OCI-LY1 (cell line): ENCODE measurements at regions not wholly inside any gene's neighbourhood (a gene's known extent, or its start where the extent isn't known, plus 50 kb on each side); places are given as distances from the start of the nearest gene placed in this dataset.

Experiments used
- H2AFZ ChIP-seq: fragments of 200-600 bp; sonication (generic), shearing (Covaris generic); 2 replicates; pipeline ENCODE4 v1.6.0; 2014; ENCODE audit warnings: antibody characterized with exemption, mild to moderate bottlenecking, low read length
- H3F3A ChIP-seq: fragments of 200-600 bp; sonication (generic), shearing (Covaris generic); 2 replicates; pipeline ENCODE4 v1.6.0; 2014; ENCODE audit warnings: mild to moderate bottlenecking, antibody characterized with exemption, low read length, moderate library complexity; ENCODE audit not compliant: insufficient read depth
- H3K27ac ChIP-seq: fragments of 200-600 bp; sonication (generic); 2 replicates; pipeline ENCODE4 v1.5.1; 2014; ENCODE audit warnings: low read length, mixed run types, mild to moderate bottlenecking, low read depth; ENCODE audit not compliant: poor library complexity, severe bottlenecking
- H3K27me3 ChIP-seq: fragments of 200-600 bp; sonication (generic); 2 replicates; pipeline ENCODE4 v1.6.0; 2014; ENCODE audit warnings: antibody characterized with exemption, mild to moderate bottlenecking, low read length, moderate library complexity; ENCODE audit not compliant: insufficient read depth
- H3K36me3 ChIP-seq: fragments of 200-600 bp; sonication (generic); 2 replicates; pipeline ENCODE4 v1.6.1; 2014; ENCODE audit warnings: mild to moderate bottlenecking, antibody characterized with exemption, low read length, moderate library complexity, mixed read lengths; ENCODE audit not compliant: insufficient read depth
- H3K4me1 ChIP-seq: fragments of 200-600 bp; sonication (generic); 2 replicates; pipeline ENCODE4 v1.5.1; 2014; ENCODE audit warnings: mild to moderate bottlenecking, low read length, moderate library complexity; ENCODE audit not compliant: insufficient read depth, severe bottlenecking
- H3K4me2 ChIP-seq: fragments of 200-600 bp; sonication (generic), shearing (Covaris generic); 2 replicates; pipeline ENCODE4 v1.6.1; 2014; ENCODE audit warnings: low read length
- H3K4me3 ChIP-seq: fragments of 200-600 bp; sonication (generic); 2 replicates; pipeline ENCODE4 v1.5.1; 2014; ENCODE audit warnings: low read length, low read depth, mild to moderate bottlenecking, mixed read lengths; ENCODE audit not compliant: poor library complexity, severe bottlenecking
- H3K79me2 ChIP-seq: fragments of 200-600 bp; shearing (Covaris generic); 2 replicates; pipeline ENCODE4 v1.6.1; 2016; ENCODE audit warnings: mixed run types, low read length, mixed read lengths; ENCODE audit not compliant: insufficient read depth
- H3K9ac ChIP-seq: fragments of 200-600 bp; sonication (generic), shearing (Covaris generic); 2 replicates; pipeline ENCODE4 v1.6.1; 2014; ENCODE audit warnings: mild to moderate bottlenecking, low read length, mixed read lengths
- H3K9me2 ChIP-seq: fragments of 200-600 bp; sonication (generic), shearing (Covaris generic); 2 replicates; pipeline ENCODE4 v1.6.1; 2014; ENCODE audit warnings: low read depth, mild to moderate bottlenecking, low read length, mixed read lengths
- H3K9me3 ChIP-seq: fragments of 200-600 bp; shearing (Covaris generic); 2 replicates; pipeline ENCODE4 v1.6.1; 2014; ENCODE audit warnings: low read length, mixed read lengths
- H4K20me1 ChIP-seq: fragments of 200-600 bp; sonication (generic), shearing (Covaris generic); 2 replicates; pipeline ENCODE4 v1.6.0; 2016; ENCODE audit warnings: mild to moderate bottlenecking, low read length; ENCODE audit not compliant: insufficient read depth
- CTCF ChIP-seq: fragments of 200-600 bp; sonication (generic), shearing (Covaris generic); IDR thresholded peaks from 2 replicates; pipeline ENCODE4 v1.5.1; 2017; ENCODE audit warnings: mild to moderate bottlenecking, antibody characterized with exemption, low read length, moderate library complexity, mixed read lengths
- EZH2 ChIP-seq: fragments of 200-600 bp; sonication (generic), shearing (Covaris generic); IDR thresholded peaks from 2 replicates; pipeline ENCODE4 v1.8.0; 2017; ENCODE audit warnings: borderline replicate concordance, mixed run types, mild to moderate bottlenecking, antibody characterized with exemption, low read length, moderate library complexity, mixed read lengths

GRCh38 chr4:19720190-19720589 lies 531.5 kb upstream of the SLIT2 start:
- H3K9me2 ChIP-seq, result no peaks in the 10 kb centered on the region
- no peaks in the 10 kb centered on the region for H3K79me2 ChIP-seq
- H3F3A ChIP-seq, result no peaks in the 10 kb centered on the region
- no peak overlapping the region for H3K4me3 ChIP-seq
- H3K9ac ChIP-seq, result no peak overlapping the region
- H3K27me3 ChIP-seq, result no peaks in the 10 kb centered on the region
- H3K27ac ChIP-seq, result no peak overlapping the region
- H3K36me3 ChIP-seq, result no peaks in the 10 kb centered on the region
- H4K20me1 ChIP-seq, result no peaks in the 10 kb centered on the region
- peaks cover 4% of the 10 kb centered on the region for H3K4me1 ChIP-seq
- no peaks in the 10 kb centered on the region for H3K9me3 ChIP-seq
- no peak overlapping the region for H2AFZ ChIP-seq
- TF ChIP-seq CTCF (no peak), EZH2 (no peak)
- no peak overlapping the region for H3K4me2 ChIP-seq

- H3K9me2 ChIP-seq, result no peaks in the 10 kb centered on the region
- H3K27me3 ChIP-seq, result no peaks in the 10 kb centered on the region
- peaks cover 36% of the 10 kb centered on the region for H3K4me1 ChIP-seq
- H3K9ac ChIP-seq, result no peak overlapping the region
- no peaks in the 10 kb centered on the region for H4K20me1 ChIP-seq
- H3K36me3 ChIP-seq, result no peaks in the 10 kb centered on the region
- H3F3A ChIP-seq, result no peaks in the 10 kb centered on the region
- H3K9me3 ChIP-seq, result no peaks in the 10 kb centered on the region
- no peak overlapping the region for H3K4me3 ChIP-seq
- H3K4me2 ChIP-seq, result no peak overlapping the region
- no peak overlapping the region for H3K27ac ChIP-seq
- no peak overlapping the region for H2AFZ ChIP-seq
- H3K79me2 ChIP-seq, result no peaks in the 10 kb centered on the region
- TF ChIP-seq EZH2 (no peak), CTCF (no peak)
These were observed 539.8 kb upstream of the SLIT2 start for GRCh38 chr4:19711871-19712270.

GRCh38 chr4:19707876-19708275 lies 543.8 kb upstream of the SLIT2 start:
- H3K27ac ChIP-seq, result no peak overlapping the region
- no peaks in the 10 kb centered on the region for H3K9me3 ChIP-seq

More at GRCh38 chr4:19707876-19708275, 543.8 kb upstream of the SLIT2 start:
- Histone ChIP-seq H3K9ac (no peak overlapping the region), H3K4me3 (no peak overlapping the region), H3K36me3 (no peaks in the 10 kb centered on the region), H2AFZ (no peak overlapping the region), H3K4me2 (no peak overlapping the region), H3K4me1 (peaks cover 22% of the 10 kb centered on the region), H3K79me2 (no peaks in the 10 kb centered on the region), H4K20me1 (no peaks in the 10 kb centered on the region), H3K27me3 (no peaks in the 10 kb centered on the region), H3K9me2 (no peaks in the 10 kb centered on the region), H3F3A (no peaks in the 10 kb centered on the region)
- TF ChIP-seq CTCF, result no peak
- TF ChIP-seq EZH2, result no peak
